HepG2 (cell line): ENCODE measurements at regions not wholly inside any gene's neighbourhood (a gene's known extent, or its start where the extent isn't known, plus 50 kb on each side); places are given as distances from the start of the nearest gene placed in this dataset.

Source experiments
- ATAC-seq: fragments of 200-7000 bp; cut with Tn5 transposase; 3 replicates; pipeline ENCODE4 v1.9.1; 2020; ENCODE audit warnings: mild to moderate bottlenecking, moderate library complexity
- BruUV-seq: library from RNA; stranded (reverse); fragments of 400-500 nt; replicated peaks from 2 replicates; lab custom pipeline; 2021; lab: Mats Ljungman, UMichigan
- CTCF ChIA-PET: fragments of 300-600 bp; formaldehyde crosslinking; extraction: SDS; loops from one replicate; lab custom pipeline; 2021; ENCODE audit warnings: low total read pairs, inconsistent platforms, low intra/inter-chr PET ratio; lab: Yijun Ruan, JAX
- POLR2A ChIA-PET: fragments of 350-600 bp; sonication (Branson Sonifier 250); formaldehyde crosslinking; loops from one replicate; lab custom pipeline; 2020; ENCODE audit warnings: antibody characterized with exemption, inconsistent platforms; lab: Yijun Ruan, JAX
- DNase-seq: peaks from one replicate; pipeline ENCODE4 v3.0.0-alpha.2; 2015; ENCODE audit warnings: low spot score
- FAIRE-seq: peaks from 3 replicates; lab custom pipeline; 2011; peaks lifted over from hg19 to GRCh38; lab: Jason Lieb, UNC
- H2AFZ ChIP-seq: one replicate; pipeline ENCODE4 v1.6.1; 2011; ENCODE audit warnings: low read length, inconsistent platforms
- H3K27ac ChIP-seq: fragments of 300-600 bp; 3 replicates; pipeline ENCODE4 v1.8.0; 2011; ENCODE audit warnings: mixed run types, mild to moderate bottlenecking, mixed read lengths, low read length, inconsistent platforms; ENCODE audit not compliant: insufficient read depth; ENCODE audit errors: extremely low read length
- H3K27me3 ChIP-seq, 2 experiments: fragments of 200-600 bp in 1 of 2; 2 replicates in 1 of 2; 3 replicates in 1 of 2; pipeline versions ENCODE4 v1.6.0 to v1.8.0; 2011; ENCODE audit warnings: low read length in 2 of 2, mild to moderate bottlenecking in 2 of 2, moderate library complexity in 2 of 2, inconsistent platforms in 1 of 2; ENCODE audit not compliant: insufficient read depth in 2 of 2, control insufficient read depth in 1 of 2
- H3K36me3 ChIP-seq, 2 experiments: fragments of 200-600 bp in 1 of 2; replicated peaks in 1 of 2; 2 replicates in 1 of 2; 3 replicates in 1 of 2; pipeline versions ENCODE4 v1.5.1 to v1.8.0; 2011; ENCODE audit warnings: low read length in 2 of 2, inconsistent platforms in 1 of 2; ENCODE audit not compliant: insufficient read depth in 2 of 2, control insufficient read depth in 1 of 2
- H3K4me1 ChIP-seq: 2 replicates; pipeline ENCODE4 v1.5.1; 2012; ENCODE audit warnings: low read length, inconsistent platforms; ENCODE audit not compliant: insufficient read depth
- H3K4me2 ChIP-seq: 2 replicates; pipeline ENCODE4 v1.6.0; 2011; ENCODE audit warnings: low read depth, low read length, inconsistent platforms
- H3K4me3 ChIP-seq, 3 experiments: fragments of 200-600 bp in 1 of 3; sonication (generic), shearing (Covaris generic) in 1 of 3; replicated peaks in 1 of 3; 2 replicates each; pipeline ENCODE4 v1.5.1; 2011 to 2016; ENCODE audit warnings: low read length in 3 of 3, inconsistent platforms in 2 of 3, low read depth in 2 of 3, mild to moderate bottlenecking in 2 of 3, control low read depth in 1 of 3, mixed read lengths in 1 of 3; ENCODE audit not compliant: insufficient read depth in 1 of 3
- H3K79me2 ChIP-seq: one replicate; pipeline ENCODE4 v1.6.1; 2011; ENCODE audit warnings: low read length, inconsistent platforms; ENCODE audit not compliant: insufficient read depth
- H3K9ac ChIP-seq: 2 replicates; pipeline ENCODE4 v1.6.0; 2011; ENCODE audit warnings: mild to moderate bottlenecking, low read depth, low read length, inconsistent platforms; ENCODE audit not compliant: insufficient read depth
- H3K9me3 ChIP-seq: 2 replicates; pipeline ENCODE4 v1.5.1; 2012; ENCODE audit warnings: mild to moderate bottlenecking, low read length
- H4K20me1 ChIP-seq: 2 replicates; pipeline ENCODE4 v1.6.0; 2011; ENCODE audit warnings: inconsistent platforms, mild to moderate bottlenecking, low read length, moderate library complexity; ENCODE audit not compliant: insufficient read depth
- ADNP ChIP-seq: sonication (generic); formaldehyde crosslinking; IDR thresholded peaks from 2 replicates; pipeline ENCODE4 v1.4.0; 2020; ENCODE audit warnings: missing genetic modification reagents
- AKAP8 ChIP-seq: sonication (generic); formaldehyde crosslinking; IDR thresholded peaks from 2 replicates; pipeline ENCODE4 v1.5.1; 2020; ENCODE audit warnings: mild to moderate bottlenecking, missing genetic modification reagents
- ATF7 ChIP-seq, 2 experiments: fragments of 450-650 bp in 1 of 2; sonication (generic) in 1 of 2; formaldehyde crosslinking in 1 of 2; IDR thresholded peaks; 2 replicates each; pipeline versions ENCODE4 v1.4.0 to v1.6.1; 2016 to 2020; ENCODE audit warnings: antibody characterized with exemption in 1 of 2, mild to moderate bottlenecking in 1 of 2, missing genetic modification reagents in 1 of 2
- ATF7-NPFF ChIP-seq: sonication (generic); formaldehyde crosslinking; IDR thresholded peaks from 2 replicates; pipeline ENCODE4 v1.8.1; 2023; ENCODE audit warnings: mild to moderate bottlenecking, low read depth, missing genetic modification reagents, moderate library complexity
- MAFG ChIP-seq: sonication (generic); formaldehyde crosslinking; IDR thresholded peaks from 2 replicates; pipeline ENCODE4 v1.5.1; 2020; ENCODE audit warnings: mild to moderate bottlenecking, missing genetic modification reagents
- NFE2L2 ChIP-seq: fragments of 150-350 bp; IDR thresholded peaks from 2 replicates; pipeline ENCODE4 v1.6.1; 2014; ENCODE audit warnings: low read length
- RXRA ChIP-seq: sonication (generic); formaldehyde crosslinking; IDR thresholded peaks from 2 replicates; pipeline ENCODE4 v1.5.1; 2020; ENCODE audit warnings: missing genetic modification reagents
- SMYD3 ChIP-seq: sonication (generic); formaldehyde crosslinking; IDR thresholded peaks from 2 replicates; pipeline ENCODE4 v1.8.1; 2023; ENCODE audit warnings: mild to moderate bottlenecking, missing genetic modification reagents
- SYNCRIP ChIP-seq: fragments of 200-400 bp; formaldehyde crosslinking; IDR thresholded peaks from 2 replicates; pipeline ENCODE4 v1.6.1; 2018; ENCODE audit warnings: mild to moderate bottlenecking, low read depth, low read length; ENCODE audit not compliant: insufficient read depth
- THAP9 ChIP-seq: sonication (generic); formaldehyde crosslinking; IDR thresholded peaks from 2 replicates; pipeline ENCODE4; 2020; ENCODE audit warnings: missing genetic modification reagents, mild to moderate bottlenecking, borderline replicate concordance
- TMF1 ChIP-seq: sonication (generic); formaldehyde crosslinking; IDR thresholded peaks from 2 replicates; pipeline ENCODE4 v1.8.1; 2022; ENCODE audit warnings: low read depth, missing genetic modification reagents
- ZFP91 ChIP-seq: sonication (generic); formaldehyde crosslinking; IDR thresholded peaks from 2 replicates; pipeline ENCODE4 v1.9.0; 2022; ENCODE audit warnings: missing genetic modification reagents, mild to moderate bottlenecking, borderline replicate concordance
- ZNF775 ChIP-seq: sonication (generic); formaldehyde crosslinking; IDR thresholded peaks from 2 replicates; pipeline ENCODE4 v1.4.0; 2020; ENCODE audit warnings: missing genetic modification reagents, mild to moderate bottlenecking, moderate library complexity, borderline replicate concordance
- WGBS: methylation state at CpG from one replicate; pipeline ENCODE4 v1.1.6; 2017; ENCODE audit warnings: low lambda C conversion rate; 5-methylcytosine and 5-hydroxymethylcytosine counted together
- in situ Hi-C: cut with HindIII; loops from 2 replicates; pipeline ENCODE4 v1.10.0; 2017; ENCODE audit warnings: low pct_unique_long_range_greater_than_20kb; ENCODE audit not compliant: extremely low pct_ligation_motif_present
- intact Hi-C: fragments of 100-400 bp; cut with micrococcal nuclease; formaldehyde crosslinking; loops from one replicate; pipeline ENCODE4 v1.10.0; 2022; ENCODE audit not compliant: unreplicated experiment
- TF ChIP-seq, protein P1 (sequence below): sonication (generic); formaldehyde crosslinking; conservative IDR thresholded peaks from 2 replicates; pipeline ENCODE4 v1.8.0; 2022; ENCODE audit warnings: low read depth, missing genetic modification reagents
- TF ChIP-seq, protein P2 (sequence below): sonication (generic); formaldehyde crosslinking; IDR thresholded peaks from 2 replicates; pipeline ENCODE4 v1.8.1; 2023; ENCODE audit warnings: mild to moderate bottlenecking, inconsistent platforms, moderate library complexity, missing genetic modification reagents, borderline replicate concordance
- TF ChIP-seq, protein P3 (sequence below): sonication (generic); formaldehyde crosslinking; IDR thresholded peaks from 2 replicates; pipeline ENCODE4 v1.4.0; 2020; ENCODE audit warnings: mild to moderate bottlenecking, missing genetic modification reagents

- ChIA-PET CTCF (no interaction called here), POLR2A (no interaction called here)
- intact Hi-C loops = no loop called here
- no peak overlapping the region for H3K27ac ChIP-seq
- TF ChIP-seq ADNP (no peak), ZNF775 (CRISPR knock-in tag) (no peak), SYNCRIP (no peak), MAFG (CRISPR knock-in tag) (no peak), ZFP91 (CRISPR knock-in tag) (no peak), SMYD3 (CRISPR knock-in tag) (no peak), AKAP8 (CRISPR knock-in tag) (no peak), ATF7 (IDR thresholded peaks at IDR 0.05) (no peak), ATF7 (CRISPR knock-in tag; IDR thresholded peaks at IDR 0.05) (no peak), THAP9 (CRISPR knock-in tag) (no peak), ATF7-NPFF (no peak), RXRA (CRISPR knock-in tag) (no peak), TMF1 (CRISPR knock-in tag) (no peak), NFE2L2 (no peak)
- TF ChIP-seq, protein P1, sequence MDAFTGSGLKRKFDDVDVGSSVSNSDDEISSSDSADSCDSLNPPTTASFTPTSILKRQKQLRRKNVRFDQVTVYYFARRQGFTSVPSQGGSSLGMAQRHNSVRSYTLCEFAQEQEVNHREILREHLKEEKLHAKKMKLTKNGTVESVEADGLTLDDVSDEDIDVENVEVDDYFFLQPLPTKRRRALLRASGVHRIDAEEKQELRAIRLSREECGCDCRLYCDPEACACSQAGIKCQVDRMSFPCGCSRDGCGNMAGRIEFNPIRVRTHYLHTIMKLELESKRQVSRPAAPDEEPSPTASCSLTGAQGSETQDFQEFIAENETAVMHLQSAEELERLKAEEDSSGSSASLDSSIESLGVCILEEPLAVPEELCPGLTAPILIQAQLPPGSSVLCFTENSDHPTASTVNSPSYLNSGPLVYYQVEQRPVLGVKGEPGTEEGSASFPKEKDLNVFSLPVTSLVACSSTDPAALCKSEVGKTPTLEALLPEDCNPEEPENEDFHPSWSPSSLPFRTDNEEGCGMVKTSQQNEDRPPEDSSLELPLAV (CRISPR knock-in tag) = no peak
- TF ChIP-seq, protein P2, sequence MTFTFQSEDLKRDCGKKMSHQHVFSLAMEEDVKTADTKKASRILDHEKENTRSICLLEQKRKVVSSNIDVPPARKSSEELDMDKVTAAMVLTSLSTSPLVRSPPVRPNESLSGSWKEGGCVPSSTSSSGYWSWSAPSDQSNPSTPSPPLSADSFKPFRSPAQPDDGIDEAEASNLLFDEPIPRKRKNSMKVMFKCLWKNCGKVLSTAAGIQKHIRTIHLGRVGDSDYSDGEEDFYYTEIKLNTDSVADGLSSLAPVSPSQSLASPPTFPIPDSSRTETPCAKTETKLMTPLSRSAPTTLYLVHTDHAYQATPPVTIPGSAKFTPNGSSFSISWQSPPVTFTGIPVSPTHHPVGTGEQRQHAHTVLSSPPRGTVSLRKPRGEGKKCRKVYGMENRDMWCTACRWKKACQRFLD (CRISPR knock-in tag) = no peak
- TF ChIP-seq, protein P3, sequence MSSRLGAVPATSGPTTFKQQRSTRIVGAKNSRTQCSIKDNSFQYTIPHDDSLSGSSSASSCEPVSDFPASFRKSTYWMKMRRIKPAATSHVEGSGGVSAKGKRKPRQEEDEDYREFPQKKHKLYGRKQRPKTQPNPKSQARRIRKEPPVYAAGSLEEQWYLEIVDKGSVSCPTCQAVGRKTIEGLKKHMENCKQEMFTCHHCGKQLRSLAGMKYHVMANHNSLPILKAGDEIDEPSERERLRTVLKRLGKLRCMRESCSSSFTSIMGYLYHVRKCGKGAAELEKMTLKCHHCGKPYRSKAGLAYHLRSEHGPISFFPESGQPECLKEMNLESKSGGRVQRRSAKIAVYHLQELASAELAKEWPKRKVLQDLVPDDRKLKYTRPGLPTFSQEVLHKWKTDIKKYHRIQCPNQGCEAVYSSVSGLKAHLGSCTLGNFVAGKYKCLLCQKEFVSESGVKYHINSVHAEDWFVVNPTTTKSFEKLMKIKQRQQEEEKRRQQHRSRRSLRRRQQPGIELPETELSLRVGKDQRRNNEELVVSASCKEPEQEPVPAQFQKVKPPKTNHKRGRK (CRISPR knock-in tag) = no peak
- H3K9ac ChIP-seq = no peak overlapping the region
- H3K4me3 ChIP-seq = no peak overlapping the region
- no peak overlapping the region for H2AFZ ChIP-seq
- ATAC-seq (no peak), FAIRE-seq (no peak), DNase-seq (no peak)
- H3K9me3 ChIP-seq = no peaks in the 10 kb centered on the region
- WGBS = 9% methylated on average over 2 of the region's 2 CpGs
- H3K27me3 ChIP-seq = no peaks in the 10 kb centered on the region
- in situ Hi-C loops = no loop called here
- no peaks in the 10 kb centered on the region for H3K79me2 ChIP-seq
- H3K4me2 ChIP-seq = no peak overlapping the region
- no peaks in the 10 kb centered on the region for H4K20me1 ChIP-seq
- H3K36me3 ChIP-seq = no peaks in the 10 kb centered on the region
- no peaks in the 10 kb centered on the region for H3K4me1 ChIP-seq
- no TSS peak for BruUV-seq
Observed at GRCh38 chr12:92473564-92473963, 229.2 kb upstream of the PLEKHG7 start.
